Psoas muscle (tissue), 7 donors: ENCODE measurements at regions not wholly inside any gene's neighbourhood (a gene's known extent, or its start where the extent isn't known, plus 50 kb on each side); places are given as distances from the start of the nearest gene placed in this dataset.

Source experiments
- ATAC-seq, 4 donors: fragments of 200-7000 bp; cut with Tn5 transposase; one replicate each; pipeline ENCODE4 v1.9.1; 2020; ENCODE audit warnings: moderate library complexity in 3 of 4, mild to moderate bottlenecking in 2 of 4
- DNase-seq, 2 donors: peaks; one replicate each; pipeline ENCODE4 v3.0.0-alpha.2; 2020
- H3K27ac ChIP-seq: fragments of 200-600 bp; one replicate; pipeline ENCODE4 v1.8.0; 2022
- H3K27me3 ChIP-seq, 3 donors: fragments of 200-600 bp in 1 of 3; one replicate each; pipeline versions ENCODE4 v1.6.1 to v1.8.0; 2013 to 2022; ENCODE audit warnings: low read length in 2 of 3, mild to moderate bottlenecking in 2 of 3, moderate library complexity in 1 of 3; ENCODE audit not compliant: insufficient read depth in 3 of 3
- H3K36me3 ChIP-seq, 2 donors: fragments of 200-600 bp in 1 of 2; one replicate each; pipeline versions ENCODE4 v1.6.1 to v1.8.0; 2013 to 2022; ENCODE audit warnings: low read depth in 1 of 2, mild to moderate bottlenecking in 1 of 2, moderate library complexity in 1 of 2; ENCODE audit not compliant: insufficient read depth in 1 of 2
- H3K4me1 ChIP-seq: fragments of 200-600 bp; one replicate; pipeline ENCODE4 v1.8.0; 2022
- H3K4me3 ChIP-seq: fragments of 200-600 bp; one replicate; pipeline ENCODE4 v1.8.0; 2022; ENCODE audit warnings: mild to moderate bottlenecking
- H3K9me3 ChIP-seq: fragments of 200-600 bp; one replicate; pipeline ENCODE4 v1.8.0; 2022
- CTCF ChIP-seq: fragments of 200-600 bp; IDR thresholded peaks from one replicate; pipeline ENCODE4 v1.8.0; 2022; ENCODE audit warnings: antibody characterized with exemption
- WGBS, 3 donors: extraction: QIAGEN DNeasy Blood & Tissue Kit; methylation state at CpG; one replicate each; pipeline versions ENCODE4 v1.1.6 to v1.1.7; 2013; 5-methylcytosine and 5-hydroxymethylcytosine counted together
- intact Hi-C, 2 donors: fragments of 100-400 bp; cut with DNase I; formaldehyde crosslinking; loops; one replicate each; pipeline versions ENCODE4 v1.11.0 to v1.14.2; 2022
- donor health status: healthy with polysubstance abuse.
- donor health status: DM: no; HTN: no; CAD: no; lungs with moderate emphysema.
- donor health status: Bipolar disorder and iron deficiency.
- donor health status: healthy.
- donor health status: DM: yes; HTN: yes; CAD: no.
- donor health status: DM: no; HTN: no; CAD: no.
- donor health status: DM: yes; HTN: yes; CAD: no.

- Histone ChIP-seq H3K27me3 (no peaks in the 10 kb centered on the region), H3K4me3 (no peak overlapping the region), H3K27ac (no peak overlapping the region), H3K9me3 (peaks cover 10% of the 10 kb centered on the region), H3K36me3 (no peaks in the 10 kb centered on the region), H3K4me1 (no peaks in the 10 kb centered on the region)
- TF ChIP-seq CTCF = no peak
- WGBS, 3 donors = 89 to 94% (median 90%) methylated on average over 4 of the region's 4 CpGs
- intact Hi-C loops = no loop called here
- DNase-seq (no peak), ATAC-seq (no peak)
Measured at GRCh38 chr2:11915650-11916049, 169.2 kb downstream of the LPIN1 start.

- DNase-seq (no peak), ATAC-seq (no peak)
- H3K27me3 ChIP-seq = peaks cover 0 to 4% (median 0%) of the 10 kb centered on the region in 3 donors
- 81 to 84% (median 83%) methylated on average over 2 of the region's 2 CpGs for WGBS, 3 donors
- no peaks in the 10 kb centered on the region for H3K4me1 ChIP-seq
- no peaks in the 10 kb centered on the region for H3K9me3 ChIP-seq
- intact Hi-C loops = no loop called here
- no peak for TF ChIP-seq CTCF
- no peaks in the 10 kb centered on the region for H3K36me3 ChIP-seq
- no peak overlapping the region for H3K27ac ChIP-seq
- H3K4me3 ChIP-seq = no peak overlapping the region
Measured at GRCh38 chr2:11919953-11920352, 173.5 kb downstream of the LPIN1 start.

GRCh38 chr2:11920993-11921583, 174.7 kb downstream of the LPIN1 start:
- ATAC-seq = no peak
- intact Hi-C loops = no loop called here
- DNase-seq = no peak
- TF ChIP-seq CTCF = no peak
- Histone ChIP-seq H3K4me3 (no peak overlapping the region), H3K27ac (no peak overlapping the region), H3K27me3 (peaks cover 0 to 4% (median 0%) of the 10 kb centered on the region in 3 donors), H3K36me3 (no peaks in the 10 kb centered on the region), H3K4me1 (no peaks in the 10 kb centered on the region), H3K9me3 (no peaks in the 10 kb centered on the region)
- WGBS, 3 donors = 88 to 94% (median 90%) methylated on average over 6 of the region's 6 CpGs

DNA sequence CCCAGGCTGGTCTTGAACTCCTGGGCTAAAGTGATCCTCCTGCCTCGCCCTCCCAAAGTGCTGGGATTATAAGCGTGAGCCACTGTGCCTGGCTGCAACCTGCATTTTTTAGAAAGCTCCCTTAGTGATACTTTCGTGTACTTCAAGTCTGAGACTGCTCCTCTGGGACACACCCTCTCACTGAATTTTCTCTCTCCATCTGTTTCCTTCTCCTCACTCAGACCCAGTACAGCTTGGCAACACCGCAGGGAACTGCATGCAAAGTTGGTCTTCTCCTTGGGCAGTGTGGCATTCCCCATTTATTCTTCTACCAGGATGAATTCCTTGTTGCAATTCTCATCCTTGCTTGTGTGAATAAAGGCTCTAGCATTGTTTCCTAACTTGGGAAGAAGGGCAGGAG, 175.9 kb downstream of the LPIN1 start:
- Histone ChIP-seq H3K4me3 (no peak overlapping the region), H3K4me1 (no peaks in the 10 kb centered on the region), H3K36me3 (no peaks in the 10 kb centered on the region), H3K27me3 (peaks cover 0 to 4% (median 0%) of the 10 kb centered on the region in 3 donors), H3K9me3 (no peaks in the 10 kb centered on the region), H3K27ac (no peak overlapping the region)
- 85 to 94% (median 91%) methylated on average over 4 of the region's 4 CpGs for WGBS, 3 donors
- intact Hi-C loops = no loop called here
- DNase-seq (no peak), ATAC-seq (no peak)
- TF ChIP-seq CTCF = no peak

- no peak for DNase-seq
Measured at GRCh38 chr2:11923935-11924334, 177.5 kb downstream of the LPIN1 start.

More at GRCh38 chr2:11923935-11924334, 177.5 kb downstream of the LPIN1 start:
- ATAC-seq = no peak
- no peak for TF ChIP-seq CTCF
- Histone ChIP-seq H3K27ac (no peak overlapping the region), H3K4me3 (no peak overlapping the region), H3K4me1 (no peaks in the 10 kb centered on the region), H3K9me3 (no peaks in the 10 kb centered on the region), H3K27me3 (peaks cover 0 to 4% (median 0%) of the 10 kb centered on the region in 3 donors), H3K36me3 (no peaks in the 10 kb centered on the region)
- WGBS, 3 donors = 78 to 82% (median 80%) methylated on average over 5 of the region's 5 CpGs
- intact Hi-C loops = no loop called here
